Left ventricle myocardium inferior (tissue), 1 donor: ENCODE measurements at regions not wholly inside any gene's neighbourhood (a gene's known extent, or its start where the extent isn't known, plus 50 kb on each side); places are given as distances from the start of the nearest gene placed in this dataset.
"Not testable (repeated sequence)": the region's sequence is repeated elsewhere in the genome, so short reads cannot be mapped to it uniquely, and the experiment has no call there.

Experiments used
- DNase-seq: peaks from one replicate; pipeline ENCODE4 v3.0.0-alpha.2; 2020
- H3K27ac ChIP-seq: fragments of 200-600 bp; replicated peaks from 2 replicates; pipeline ENCODE4 v1.8.0; 2021
- H3K27me3 ChIP-seq: fragments of 200-600 bp; 2 replicates; pipeline ENCODE4 v1.8.0; 2021; ENCODE audit warnings: low read depth
- H3K36me3 ChIP-seq: fragments of 200-600 bp; 2 replicates; pipeline ENCODE4 v1.8.0; 2021
- H3K4me1 ChIP-seq: fragments of 200-600 bp; 2 replicates; pipeline ENCODE4 v1.8.0; 2021
- H3K4me3 ChIP-seq: fragments of 200-600 bp; 2 replicates; pipeline ENCODE4 v1.8.0; 2021; ENCODE audit warnings: mild to moderate bottlenecking, moderate library complexity
- H3K9me3 ChIP-seq: fragments of 200-600 bp; replicated peaks from 2 replicates; pipeline ENCODE4 v1.8.0; 2021
- intact Hi-C: fragments of 100-400 bp; cut with micrococcal nuclease; formaldehyde crosslinking; loops from one replicate; pipeline ENCODE4 v1.11.0; 2022
- TF ChIP-seq, protein P1 (sequence below): fragments of 200-600 bp; IDR thresholded peaks from 2 replicates; pipeline ENCODE4 v1.8.0; 2021; ENCODE audit warnings: antibody characterized with exemption, mild to moderate bottlenecking, borderline replicate concordance
- donor health status: DM: no; HTN: yes; CAD: no; lungs with severe emphysema.

- H3K27me3 ChIP-seq: no peaks in the 10 kb centered on the region
- no peaks in the 10 kb centered on the region for H3K36me3 ChIP-seq
- TF ChIP-seq, protein P1, sequence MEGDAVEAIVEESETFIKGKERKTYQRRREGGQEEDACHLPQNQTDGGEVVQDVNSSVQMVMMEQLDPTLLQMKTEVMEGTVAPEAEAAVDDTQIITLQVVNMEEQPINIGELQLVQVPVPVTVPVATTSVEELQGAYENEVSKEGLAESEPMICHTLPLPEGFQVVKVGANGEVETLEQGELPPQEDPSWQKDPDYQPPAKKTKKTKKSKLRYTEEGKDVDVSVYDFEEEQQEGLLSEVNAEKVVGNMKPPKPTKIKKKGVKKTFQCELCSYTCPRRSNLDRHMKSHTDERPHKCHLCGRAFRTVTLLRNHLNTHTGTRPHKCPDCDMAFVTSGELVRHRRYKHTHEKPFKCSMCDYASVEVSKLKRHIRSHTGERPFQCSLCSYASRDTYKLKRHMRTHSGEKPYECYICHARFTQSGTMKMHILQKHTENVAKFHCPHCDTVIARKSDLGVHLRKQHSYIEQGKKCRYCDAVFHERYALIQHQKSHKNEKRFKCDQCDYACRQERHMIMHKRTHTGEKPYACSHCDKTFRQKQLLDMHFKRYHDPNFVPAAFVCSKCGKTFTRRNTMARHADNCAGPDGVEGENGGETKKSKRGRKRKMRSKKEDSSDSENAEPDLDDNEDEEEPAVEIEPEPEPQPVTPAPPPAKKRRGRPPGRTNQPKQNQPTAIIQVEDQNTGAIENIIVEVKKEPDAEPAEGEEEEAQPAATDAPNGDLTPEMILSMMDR: no peak
- intact Hi-C loops: no loop called here
- no peaks in the 10 kb centered on the region for H3K9me3 ChIP-seq
- H3K27ac ChIP-seq: no peak overlapping the region
- H3K4me1 ChIP-seq: no peaks in the 10 kb centered on the region
- no peak overlapping the region for H3K4me3 ChIP-seq
- DNase-seq: no peak
Observed at GRCh38 chr5:108696951-108697715, 50.6 kb upstream of the FER start.

DNA sequence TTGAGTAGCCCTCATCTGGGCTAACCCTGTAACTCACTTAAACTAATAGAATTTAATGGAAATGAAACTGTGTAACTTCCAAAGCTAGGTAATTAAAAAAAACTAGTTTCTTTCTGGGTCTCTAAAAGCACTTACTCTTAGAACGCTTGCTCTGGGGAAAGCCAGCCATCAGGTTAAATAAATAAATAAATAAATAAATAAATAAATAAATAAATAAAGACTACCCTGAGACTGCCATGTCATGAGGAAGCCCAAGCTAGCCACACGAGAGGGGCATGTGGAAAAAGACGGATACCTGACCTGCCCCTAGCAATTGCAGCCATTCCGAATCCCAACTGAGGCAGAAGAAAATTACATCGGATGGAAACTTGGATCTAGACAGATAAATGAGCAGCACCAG, 51.3 kb upstream of the FER start:
- Histone ChIP-seq H3K36me3 (no peaks in the 10 kb centered on the region), H3K27me3 (no peaks in the 10 kb centered on the region), H3K4me1 (no peaks in the 10 kb centered on the region), H3K27ac (no peak overlapping the region), H3K9me3 (no peaks in the 10 kb centered on the region), H3K4me3 (no peak overlapping the region)
- intact Hi-C loops: no loop called here
- no peak for DNase-seq
- TF ChIP-seq, protein P1: no peak

DNA sequence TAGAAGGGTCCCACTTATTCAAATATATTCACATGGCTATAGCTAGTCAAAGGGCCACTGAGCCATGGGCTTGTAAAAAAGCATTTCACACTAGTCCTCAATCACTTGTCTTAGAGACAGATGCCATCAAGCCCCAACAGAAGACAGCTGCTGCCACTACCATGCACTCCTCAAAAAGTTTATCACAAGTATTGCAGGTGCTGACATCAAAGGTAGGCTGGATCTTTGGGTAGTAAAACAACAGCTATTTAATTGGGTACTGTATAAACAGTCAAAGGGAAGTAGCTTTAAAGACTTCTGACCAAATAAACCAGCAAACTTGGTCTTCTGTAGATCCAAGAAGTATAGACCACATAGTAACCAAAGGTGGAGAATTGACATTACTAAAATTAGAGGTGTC, 59.2 kb upstream of the FER start:
- TF ChIP-seq, protein P1: no peak
- Histone ChIP-seq H3K4me1 (no peaks in the 10 kb centered on the region), H3K27ac (no peak overlapping the region), H3K9me3 (no peaks in the 10 kb centered on the region), H3K27me3 (no peaks in the 10 kb centered on the region), H3K4me3 (no peak overlapping the region), H3K36me3 (no peaks in the 10 kb centered on the region)
- intact Hi-C loops: no loop called here
- no peak for DNase-seq

- intact Hi-C loops: no loop called here
- no peak overlapping the region for H3K27ac ChIP-seq
- DNase-seq: no peak
Observed at GRCh38 chr5:108687595-108688200, 60.0 kb upstream of the FER start.

DNA sequence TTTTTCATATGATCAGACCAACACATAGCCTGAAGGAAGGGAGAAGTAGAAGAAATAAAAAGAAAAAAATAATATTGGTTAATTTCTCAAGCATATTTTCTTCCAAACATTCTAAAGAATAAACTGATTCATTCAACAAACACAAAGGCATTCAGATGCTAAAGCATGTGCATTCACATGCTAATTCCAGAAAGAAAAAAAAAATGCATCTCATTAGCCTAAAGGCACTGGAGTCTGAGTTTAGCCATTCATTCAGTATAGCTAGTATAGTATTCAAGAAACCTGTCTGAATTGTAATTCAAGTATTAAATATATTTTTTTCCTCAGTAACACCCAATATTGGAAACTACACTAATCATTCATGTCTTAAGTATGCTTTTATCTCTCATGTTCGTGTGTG, 61.0 kb upstream of the FER start:
- intact Hi-C loops: no loop called here
- Histone ChIP-seq H3K36me3 (no peaks in the 10 kb centered on the region), H3K27me3 (no peaks in the 10 kb centered on the region), H3K9me3 (no peaks in the 10 kb centered on the region), H3K27ac (no peak overlapping the region), H3K4me3 (no peak overlapping the region), H3K4me1 (peaks cover 2% of the 10 kb centered on the region)
- DNase-seq: no peak
- TF ChIP-seq, protein P1: no peak

More at GRCh38 chr5:108687595-108688200, 60.0 kb upstream of the FER start:
- H3K36me3 ChIP-seq: no peaks in the 10 kb centered on the region
- no peaks in the 10 kb centered on the region for H3K27me3 ChIP-seq
- no peak overlapping the region for H3K4me3 ChIP-seq
- no peaks in the 10 kb centered on the region for H3K4me1 ChIP-seq
- H3K9me3 ChIP-seq: no peaks in the 10 kb centered on the region
- TF ChIP-seq, protein P1: no peak

DNA sequence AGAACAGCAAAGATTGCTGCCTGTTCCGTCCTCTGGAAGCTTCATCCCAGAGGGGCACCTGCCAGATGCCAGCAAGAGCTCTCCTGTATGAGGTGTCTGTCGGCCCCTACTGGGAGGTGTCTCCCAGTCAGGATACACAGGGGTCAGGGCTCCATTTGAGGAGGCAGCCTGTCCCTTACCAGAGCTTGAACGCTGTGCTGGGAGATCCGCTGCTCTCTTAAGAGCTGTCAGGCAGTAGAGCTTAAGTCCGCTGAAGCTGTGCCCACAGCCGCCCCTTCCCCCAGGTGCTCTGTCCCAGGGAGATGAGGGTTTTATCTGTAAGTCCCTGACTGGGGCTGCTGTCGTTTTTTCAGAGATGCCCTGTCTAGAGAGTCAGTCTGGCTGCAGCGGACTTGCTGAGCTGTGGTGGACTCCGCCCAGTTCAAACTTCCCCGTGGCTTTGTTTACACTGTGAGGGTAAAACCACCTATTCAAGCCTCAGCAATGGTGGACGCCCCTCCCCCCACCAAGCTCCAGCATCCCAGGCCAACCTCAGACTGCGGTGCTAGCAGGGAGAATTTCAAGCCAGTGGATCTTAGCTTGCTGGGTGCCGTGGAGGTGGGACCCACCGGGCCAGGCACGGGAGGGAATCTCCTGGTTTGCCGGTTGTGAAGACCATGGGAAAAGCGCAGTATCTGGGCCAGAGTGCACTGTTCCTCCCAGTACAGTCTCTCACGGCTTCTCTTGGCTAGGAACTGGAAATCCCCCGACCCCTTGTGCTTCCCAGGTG, 62.1 kb upstream of the FER start:
- H3K4me3 ChIP-seq, H3K36me3 ChIP-seq, H3K27me3 ChIP-seq, H3K9me3 ChIP-seq, H3K27ac ChIP-seq, DNase-seq, H3K4me1 ChIP-seq, intact Hi-C loops: not testable (repeated sequence)
